MCF 10A (cell line): ENCODE measurements at regions not wholly inside any gene's neighbourhood (a gene's known extent, or its start where the extent isn't known, plus 50 kb on each side); places are given as distances from the start of the nearest gene placed in this dataset.

Experiments
- BruUV-seq: library from RNA; stranded (reverse); fragments of 400-500 nt; replicated peaks from 2 replicates; lab custom pipeline; 2021; lab: Mats Ljungman, UMichigan
- CTCF ChIA-PET: fragments of 300-600 bp; sonication (Branson Sonifier 250); formaldehyde crosslinking; extraction: SDS; loops from one replicate; lab custom pipeline; 2021; ENCODE audit warnings: antibody characterized with exemption, inconsistent platforms; lab: Yijun Ruan, JAX
- POLR2A ChIA-PET: fragments of 300-600, 350-650 bp; sonication (Branson Sonifier 250); formaldehyde crosslinking; extraction: SDS; loops from one replicate; lab custom pipeline; 2020; ENCODE audit warnings: antibody characterized with exemption, inconsistent platforms; lab: Yijun Ruan, JAX
- DNase-seq: peaks from one replicate; pipeline ENCODE4 v3.0.0-alpha.2; 2018; ENCODE audit not compliant: unreplicated experiment
- H3K27ac Mint-ChIP-seq: one replicate; pipeline ENCODE4 v1.8.0; 2022; ENCODE audit warnings: mild to moderate bottlenecking, low read depth, mixed read lengths; ENCODE audit not compliant: unreplicated experiment
- H3K27me3 Mint-ChIP-seq: one replicate; pipeline ENCODE4 v1.8.0; 2022; ENCODE audit warnings: mixed read lengths; ENCODE audit not compliant: insufficient read depth, unreplicated experiment
- H3K36me3 Mint-ChIP-seq: one replicate; pipeline ENCODE4 v1.8.0; 2022; ENCODE audit warnings: mild to moderate bottlenecking, moderate library complexity, mixed read lengths; ENCODE audit not compliant: insufficient read depth, unreplicated experiment
- H3K4me1 Mint-ChIP-seq: one replicate; pipeline ENCODE4 v1.8.0; 2022; ENCODE audit warnings: mixed read lengths; ENCODE audit not compliant: insufficient read depth, unreplicated experiment
- H3K4me3 Mint-ChIP-seq: one replicate; pipeline ENCODE4 v1.8.0; 2022; ENCODE audit warnings: mild to moderate bottlenecking, moderate library complexity, mixed read lengths; ENCODE audit not compliant: unreplicated experiment
- H3K9me3 Mint-ChIP-seq: one replicate; pipeline ENCODE4 v1.8.0; 2022; ENCODE audit warnings: mixed read lengths; ENCODE audit not compliant: unreplicated experiment
- CTCF ChIP-seq: fragments of 200-600 bp; IDR thresholded peaks from one replicate; pipeline ENCODE4 v1.8.0; 2022; ENCODE audit warnings: antibody characterized with exemption, mild to moderate bottlenecking; ENCODE audit not compliant: unreplicated experiment
- intact Hi-C: fragments of 100-400 bp; cut with micrococcal nuclease; formaldehyde crosslinking; loops from 2 replicates; pipeline ENCODE4 v1.14.1; 2022

GRCh38 chr2:45253151-45253550, 243.9 kb upstream of the SIX2 start:
- TF ChIP-seq CTCF: no peak
- ChIA-PET CTCF (interaction anchor here (0.8 to 1.0 kb wide), 2 partner anchors 21 to 30 kb away, joined by 3 read pairs; no protein-coding TSS in a partner anchor), POLR2A (no interaction called here)
- Mint-ChIP-seq H3K4me1 (no peaks in the 10 kb centered on the region), H3K9me3 (no peaks in the 10 kb centered on the region), H3K4me3 (no peak overlapping the region), H3K36me3 (peaks cover 4% of the 10 kb centered on the region), H3K27me3 (no peaks in the 10 kb centered on the region), H3K27ac (no peak overlapping the region)
- intact Hi-C loops: no loop called here
- no TSS peak for BruUV-seq
- DNase-seq: no peak

GRCh38 chr2:45250176-45250575, 240.9 kb upstream of the SIX2 start:
- Mint-ChIP-seq H3K36me3 (peaks cover 4% of the 10 kb centered on the region), H3K27ac (no peak overlapping the region), H3K27me3 (no peaks in the 10 kb centered on the region), H3K4me1 (no peaks in the 10 kb centered on the region), H3K4me3 (no peak overlapping the region), H3K9me3 (no peaks in the 10 kb centered on the region)
- BruUV-seq: no TSS peak
- TF ChIP-seq CTCF: no peak
- no peak for DNase-seq
- ChIA-PET POLR2A (no interaction called here), CTCF (no interaction called here)
- intact Hi-C loops: no loop called here

GRCh38 chr2:45248214-45248613, 239.0 kb upstream of the SIX2 start:
- ChIA-PET CTCF (interaction anchor here (0.6 kb wide), 1 partner anchor 314 kb away, joined by 3 read pairs; no protein-coding TSS in a partner anchor), POLR2A (no interaction called here)
- BruUV-seq: no TSS peak
- no peak for DNase-seq
- H3K9me3 Mint-ChIP-seq: no peaks in the 10 kb centered on the region
- intact Hi-C loops: no loop called here
- TF ChIP-seq CTCF: no peak
- no peak overlapping the region for H3K4me3 Mint-ChIP-seq
- no peaks in the 10 kb centered on the region for H3K27me3 Mint-ChIP-seq
- H3K27ac Mint-ChIP-seq: no peak overlapping the region
- H3K36me3 Mint-ChIP-seq: peaks cover 4% of the 10 kb centered on the region
- H3K4me1 Mint-ChIP-seq: no peaks in the 10 kb centered on the region

GRCh38 chr2:45244928-45245327, 235.7 kb upstream of the SIX2 start:
- Mint-ChIP-seq H3K36me3 (peaks cover 4% of the 10 kb centered on the region), H3K4me1 (peaks cover 10% of the 10 kb centered on the region), H3K27ac (no peak overlapping the region), H3K27me3 (no peaks in the 10 kb centered on the region), H3K9me3 (no peaks in the 10 kb centered on the region), H3K4me3 (no peak overlapping the region)
- TF ChIP-seq CTCF: no peak
- ChIA-PET POLR2A (interaction anchor here (0.6 to 1.0 kb wide), 2 partner anchors 11 to 128 kb away, joined by 3 read pairs; no protein-coding TSS in a partner anchor), CTCF (interaction anchor here (0.5 kb wide), 1 partner anchor 30 kb away, joined by 4 read pairs; no protein-coding TSS in a partner anchor)
- no TSS peak for BruUV-seq
- no peak for DNase-seq
- intact Hi-C loops: no loop called here
